IPS DF 4.7 (cell line): ENCODE measurements at regions not wholly inside any gene's neighbourhood (a gene's known extent, or its start where the extent isn't known, plus 50 kb on each side); places are given as distances from the start of the nearest gene placed in this dataset.
"Not testable (repeated sequence)": the region's sequence is repeated elsewhere in the genome, so short reads cannot be mapped to it uniquely, and the experiment has no call there.

Source experiments
- DNase-seq: peaks from one replicate; pipeline ENCODE4 v3.0.0-alpha.2; 2013; ENCODE audit warnings: low spot score; ENCODE audit errors: extremely low read depth

GRCh38 chr18:7178568-7178967 is 52.3 kb upstream of the LRRC30 start:
- DNase-seq = not testable (repeated sequence)

DNA sequence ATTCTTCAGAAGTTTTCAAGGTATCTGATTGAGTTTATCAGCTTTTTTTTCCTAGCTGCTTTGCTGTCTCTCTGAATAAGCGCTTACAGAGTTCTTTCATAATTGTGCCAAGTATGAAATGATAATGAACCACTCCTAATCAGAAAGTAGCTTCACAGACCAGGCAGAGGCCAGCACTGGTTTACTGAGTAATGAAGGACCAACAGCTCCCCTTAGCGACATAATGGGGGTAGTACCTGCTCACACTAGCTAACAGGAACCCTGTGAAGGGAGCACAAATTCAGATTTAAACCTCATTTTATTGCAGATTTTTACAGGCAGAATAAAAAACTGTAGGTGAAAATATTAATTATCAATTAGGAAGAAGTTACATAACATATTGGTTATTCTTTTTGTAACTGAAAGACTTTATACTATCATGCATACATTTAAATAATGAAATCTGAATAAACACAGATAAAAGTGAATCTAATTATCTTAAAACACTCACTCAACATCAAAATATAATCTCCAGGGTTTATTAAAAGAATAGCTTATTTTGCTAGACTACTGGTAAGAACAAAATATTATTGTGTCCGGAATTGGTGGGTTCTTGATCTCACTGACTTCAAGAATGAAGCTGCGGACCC is 53.7 kb upstream of the LRRC30 start:
- peak; percentile 38 for DNase-seq

DNA sequence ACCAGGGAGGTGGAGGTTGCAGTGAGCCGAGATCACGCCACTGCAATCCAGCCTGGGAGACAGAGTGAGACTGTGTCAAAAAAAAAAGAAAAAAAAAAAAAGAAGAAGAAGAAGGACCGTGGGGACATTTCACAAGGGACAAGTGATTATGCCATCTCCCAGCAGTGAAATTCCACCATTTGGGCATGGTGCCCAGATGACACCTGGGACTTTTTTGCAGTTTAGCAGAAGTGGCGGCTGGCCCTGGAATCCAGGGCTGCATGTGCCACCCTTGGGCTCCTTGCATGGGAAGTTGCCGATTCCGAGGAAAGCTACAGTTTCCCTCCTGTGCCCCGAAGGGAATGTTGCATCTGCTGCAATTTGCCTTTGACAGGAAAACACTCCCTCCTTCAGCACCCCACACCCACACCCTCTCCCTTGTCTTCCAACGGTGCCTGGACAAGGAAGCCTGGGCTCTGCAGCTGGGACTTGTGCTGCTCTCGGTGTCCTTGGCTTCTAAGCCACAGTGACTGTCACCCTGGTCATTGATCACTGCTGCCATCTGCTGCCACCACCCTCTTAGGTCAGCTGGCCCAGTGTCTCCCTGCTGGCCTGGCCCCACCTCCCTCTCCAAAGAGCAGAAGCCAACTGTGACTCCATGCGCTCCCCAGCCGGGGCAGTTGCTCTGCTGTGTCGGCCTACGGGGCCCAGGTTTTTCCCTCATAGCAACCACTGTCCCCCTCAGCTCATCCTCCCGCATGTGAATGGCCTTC is 56.4 kb upstream of the LRRC30 start:
- no peak for DNase-seq

DNA sequence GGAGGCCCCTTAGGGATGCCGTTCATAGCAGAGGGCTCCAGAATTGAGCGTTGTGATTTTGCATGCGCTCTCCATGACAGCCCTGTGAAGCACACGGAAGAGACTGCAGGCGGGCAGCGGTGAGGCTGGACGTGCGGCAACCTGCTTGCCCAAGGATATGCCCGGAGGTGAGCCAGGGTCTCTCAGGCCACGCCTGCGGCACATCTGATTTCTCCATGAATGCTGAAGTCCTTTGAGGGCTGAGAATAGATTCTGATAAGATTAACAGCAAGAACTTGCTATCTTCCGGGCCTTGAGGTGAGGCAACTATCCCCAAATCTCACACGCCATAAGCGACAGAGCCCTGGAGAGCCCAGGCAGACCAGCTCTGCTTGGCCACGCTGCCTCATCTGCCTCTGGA is 55.6 kb upstream of the LAMA1 start:
- DNase-seq = no peak

DNA sequence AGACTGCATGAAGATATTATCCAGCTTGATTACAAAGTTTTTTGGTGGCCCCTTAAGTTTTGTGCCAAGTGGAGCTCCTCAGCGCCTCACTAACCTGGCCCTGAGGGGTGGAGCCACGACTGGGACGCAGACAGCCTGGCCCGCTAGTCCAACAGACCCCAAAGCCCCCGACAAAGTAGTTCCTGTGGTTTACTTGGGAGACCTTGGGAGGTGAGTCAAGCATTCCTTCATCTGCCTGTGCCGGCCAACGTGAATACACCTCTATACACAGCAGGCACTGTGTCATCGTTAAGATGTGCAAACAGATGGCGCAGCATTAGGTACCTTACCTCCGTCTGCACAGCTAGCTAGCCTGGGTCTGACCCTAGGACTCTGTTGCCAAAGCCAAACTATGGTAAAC is 55.0 kb upstream of the LAMA1 start:
- no peak for DNase-seq

GRCh38 chr18:7170292-7170691 is 52.7 kb upstream of the LAMA1 start:
- no peak for DNase-seq

DNA sequence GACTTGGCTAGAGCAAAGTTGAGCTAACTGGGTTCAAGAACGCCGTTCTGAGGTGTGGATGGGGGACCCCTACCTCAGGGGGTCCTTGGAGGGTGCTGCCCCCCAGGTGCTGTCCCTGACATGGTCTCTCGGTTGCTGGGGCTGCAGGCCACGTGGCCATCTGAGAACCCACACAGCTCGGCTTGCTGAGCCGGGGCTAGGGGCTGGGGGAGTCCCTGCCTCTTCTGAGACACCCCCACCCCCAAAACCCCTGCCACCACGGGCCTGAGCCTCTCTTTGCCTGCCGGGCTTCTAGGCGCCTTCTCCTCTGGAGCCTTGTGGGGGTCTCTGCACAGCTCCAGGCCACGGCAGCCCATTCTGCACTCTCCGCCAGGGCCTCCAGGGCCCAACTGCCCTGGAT is 52.0 kb upstream of the LAMA1 start:
- no peak for DNase-seq

- DNase-seq = no peak
These were observed 50.8 kb upstream of the LAMA1 start for GRCh38 chr18:7168408-7168807.
